ENCODE measurements at regions not wholly inside any gene's neighbourhood (a gene's known extent, or its start where the extent isn't known, plus 50 kb on each side); places are given as distances from the start of the nearest gene placed in this dataset.

GRCh38 chr6:165110860-165111259 lies 198.5 kb downstream of the C6orf118 start:
- TF ChIP-seq CTCF (IDR thresholded peaks at IDR 0.05; ENCODE audit: low read depth, low read length), result no peak
- no peak for TF ChIP-seq EZH2phosphoT487 (IDR thresholded peaks at IDR 0.05; ENCODE audit: low read depth)
